Thyroid gland (tissue), 4 donors: ENCODE measurements at regions not wholly inside any gene's neighbourhood (a gene's known extent, or its start where the extent isn't known, plus 50 kb on each side); places are given as distances from the start of the nearest gene placed in this dataset.

ENCODE experiments used
- DNase-seq, 2 donors: peaks; one replicate each; pipeline ENCODE4 v3.0.0-alpha.2; 2019
- H3K27ac ChIP-seq, 3 donors: fragments of 200-600 bp; sonication (generic); 1 replicate in 2 of 3; 2 replicates in 1 of 3; pipeline ENCODE4 v1.5.1; 2016 to 2019; ENCODE audit warnings: mild to moderate bottlenecking in 1 of 3, moderate library complexity in 1 of 3
- H3K27me3 ChIP-seq: fragments of 200-600 bp; sonication (generic); one replicate; pipeline ENCODE4 v1.5.1; 2019
- H3K36me3 ChIP-seq, 2 donors: fragments of 200-600 bp; sonication (generic); one replicate each; pipeline ENCODE4 v1.5.1; 2016 to 2019
- H3K4me1 ChIP-seq, 2 donors: fragments of 200-600 bp; sonication (generic); one replicate each; pipeline ENCODE4 v1.5.1; 2017 to 2019
- H3K4me3 ChIP-seq, 3 donors: fragments of 200-600 bp; sonication (generic); replicated peaks in 1 of 3; 1 replicate in 2 of 3; 2 replicates in 1 of 3; pipeline ENCODE4 v1.5.1; 2016; ENCODE audit warnings: mild to moderate bottlenecking in 1 of 3
- H3K9me3 ChIP-seq: fragments of 200-600 bp; sonication (generic); one replicate; pipeline ENCODE4 v1.5.1; 2017
- CTCF ChIP-seq, 6 experiments: fragments of 200-600 bp in 3 of 6; fragments of 450-650 bp in 3 of 6; sonication (generic) in 3 of 6; IDR thresholded peaks; one replicate each; pipeline ENCODE4 v1.5.1; 2016 to 2019; ENCODE audit warnings: antibody characterized with exemption in 6 of 6, mild to moderate bottlenecking in 2 of 6, inconsistent platforms in 1 of 6, moderate library complexity in 1 of 6
- POLR2A ChIP-seq, 2 donors: fragments of 450-650 bp; IDR thresholded peaks; one replicate each; pipeline ENCODE4 v1.6.1; 2017; ENCODE audit warnings: antibody characterized with exemption in 2 of 2, mild to moderate bottlenecking in 2 of 2, moderate library complexity in 1 of 2
- WGBS, 2 donors: methylation state at CpG; one replicate each; pipeline ENCODE4 v1.1.5; 2017; 5-methylcytosine and 5-hydroxymethylcytosine counted together
- intact Hi-C: fragments of 100-400 bp; cut with DNase I; formaldehyde crosslinking; loops from one replicate; pipeline ENCODE4 v1.15.1; 2023

GRCh38 chr2:234741976-234742375, 209.8 kb upstream of the SH3BP4 start:
- intact Hi-C loops, result no loop called here
- DNase-seq, result no peak
- H3K27ac ChIP-seq, result no peak overlapping the region
- no peaks in the 10 kb centered on the region for H3K27me3 ChIP-seq
- H3K36me3 ChIP-seq, result no peaks in the 10 kb centered on the region
- H3K4me3 ChIP-seq, result no peak overlapping the region
- TF ChIP-seq CTCF (IDR thresholded peaks at IDR 0.05), result no peak
- H3K9me3 ChIP-seq, result no peaks in the 10 kb centered on the region
- no peaks in the 10 kb centered on the region for H3K4me1 ChIP-seq

- Histone ChIP-seq H3K36me3 (no peaks in the 10 kb centered on the region), H3K4me3 (no peak overlapping the region), H3K27ac (no peak overlapping the region), H3K4me1 (no peaks in the 10 kb centered on the region), H3K27me3 (no peaks in the 10 kb centered on the region), H3K9me3 (no peaks in the 10 kb centered on the region)
- TF ChIP-seq POLR2A (IDR thresholded peaks at IDR 0.05) (no peak), CTCF (IDR thresholded peaks at IDR 0.05) (no peak)
- no peak for DNase-seq
- intact Hi-C loops, result no loop called here
Observed at GRCh38 chr2:234739061-234739460, 212.8 kb upstream of the SH3BP4 start.

GRCh38 chr2:234735829-234736228, 216.0 kb upstream of the SH3BP4 start:
- WGBS, 2 donors, result 77 to 87% methylated on average over 2 of the region's 2 CpGs
- Histone ChIP-seq H3K27me3 (no peaks in the 10 kb centered on the region), H3K9me3 (no peaks in the 10 kb centered on the region), H3K27ac (no peak overlapping the region), H3K4me3 (no peak overlapping the region), H3K36me3 (no peaks in the 10 kb centered on the region), H3K4me1 (no peaks in the 10 kb centered on the region)
- intact Hi-C loops, result no loop called here
- TF ChIP-seq CTCF (IDR thresholded peaks at IDR 0.05), result no peak
- TF ChIP-seq POLR2A (IDR thresholded peaks at IDR 0.05), result no peak
- no peak for DNase-seq

GRCh38 chr2:234733795-234734600, 217.8 kb upstream of the SH3BP4 start:
- DNase-seq, result no peak
- intact Hi-C loops, result no loop called here
- no peak overlapping the region for H3K27ac ChIP-seq
- no peaks in the 10 kb centered on the region for H3K36me3 ChIP-seq
- 63 to 69% methylated on average over 6 of the region's 6 CpGs for WGBS, 2 donors
- TF ChIP-seq CTCF (IDR thresholded peaks at IDR 0.05) (no peak), POLR2A (IDR thresholded peaks at IDR 0.05) (no peak)
- H3K4me1 ChIP-seq, result no peaks in the 10 kb centered on the region
- H3K27me3 ChIP-seq, result no peaks in the 10 kb centered on the region
- H3K4me3 ChIP-seq, result no peak overlapping the region
- no peaks in the 10 kb centered on the region for H3K9me3 ChIP-seq

- Histone ChIP-seq H3K27ac (no peak overlapping the region), H3K4me3 (no peak overlapping the region), H3K27me3 (no peaks in the 10 kb centered on the region), H3K36me3 (no peaks in the 10 kb centered on the region), H3K9me3 (no peaks in the 10 kb centered on the region), H3K4me1 (no peaks in the 10 kb centered on the region)
- intact Hi-C loops, result no loop called here
- DNase-seq, result no peak
- TF ChIP-seq POLR2A (IDR thresholded peaks at IDR 0.05) (no peak), CTCF (IDR thresholded peaks at IDR 0.05) (no peak)
- 93 to 94% methylated on average over 6 of the region's 6 CpGs for WGBS, 2 donors
Observed at GRCh38 chr2:234733093-234733489, 218.7 kb upstream of the SH3BP4 start.
